HUES48 (cell line): ENCODE measurements at regions not wholly inside any gene's neighbourhood (a gene's known extent, or its start where the extent isn't known, plus 50 kb on each side); places are given as distances from the start of the nearest gene placed in this dataset.
A peak's percentile ranks its signal among the peaks of the same experiment; 100 is the strongest.

Experiments used
- H3K27ac ChIP-seq: one replicate; pipeline ENCODE4 v1.7.0; 2013; ENCODE audit warnings: low read depth, low read length, inconsistent platforms
- H3K27me3 ChIP-seq: 2 replicates; pipeline ENCODE4 v1.6.1; 2013; ENCODE audit warnings: mild to moderate bottlenecking, low read length; ENCODE audit not compliant: control insufficient read depth, insufficient read depth
- H3K36me3 ChIP-seq: 2 replicates; pipeline ENCODE4 v1.6.1; 2013; ENCODE audit warnings: low read length; ENCODE audit not compliant: control insufficient read depth, insufficient read depth
- H3K4me1 ChIP-seq: 2 replicates; pipeline ENCODE4 v1.6.1; 2013; ENCODE audit warnings: mild to moderate bottlenecking, low read length; ENCODE audit not compliant: control insufficient read depth, insufficient read depth
- H3K4me3 ChIP-seq: 2 replicates; pipeline ENCODE4 v1.5.1; 2013; ENCODE audit warnings: mild to moderate bottlenecking, low read depth, low read length
- H3K9ac ChIP-seq: 2 replicates; pipeline ENCODE4 v1.6.1; 2013; ENCODE audit warnings: mild to moderate bottlenecking, low read depth, low read length, moderate library complexity
- H3K9me3 ChIP-seq: 2 replicates; pipeline ENCODE4 v1.6.1; 2013; ENCODE audit warnings: low read length; ENCODE audit not compliant: control insufficient read depth, insufficient read depth

DNA sequence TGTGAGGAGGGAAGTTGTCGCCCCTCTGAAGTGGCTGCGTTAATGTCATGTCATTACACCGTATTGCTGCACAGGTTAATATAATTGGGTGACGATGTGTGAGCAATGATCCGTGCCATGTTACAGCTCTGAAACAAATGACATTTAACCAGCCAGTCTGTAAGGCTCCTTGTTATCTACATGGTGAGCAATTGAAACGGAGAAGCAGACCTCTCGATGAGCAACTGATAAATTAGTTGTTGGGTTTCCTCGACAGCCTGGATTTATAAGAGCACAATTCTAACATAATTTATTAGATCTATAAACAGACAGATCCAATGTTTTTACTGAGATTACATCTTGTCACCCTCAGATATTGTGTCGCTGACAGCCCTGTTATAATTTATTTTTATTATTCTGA, 49.9 kb upstream of the MAFB start:
- Histone ChIP-seq H3K36me3 (no peaks in the 10 kb centered on the region), H3K9me3 (no peaks in the 10 kb centered on the region), H3K27me3 (no peaks in the 10 kb centered on the region; the same call in 1 of the 2 replicates), H3K4me1 (peaks cover 8% of the 10 kb centered on the region), H3K9ac (no peak overlapping the region), H3K27ac (peak overlapping the region; percentile 2), H3K4me3 (no peak overlapping the region)

- Histone ChIP-seq H3K4me1 (peaks cover 8% of the 10 kb centered on the region), H3K27me3 (no peaks in the 10 kb centered on the region), H3K9ac (no peak overlapping the region), H3K27ac (no peak overlapping the region), H3K4me3 (no peak overlapping the region), H3K9me3 (no peaks in the 10 kb centered on the region), H3K36me3 (no peaks in the 10 kb centered on the region)
Measured at GRCh38 chr20:40739841-40740240, 50.8 kb upstream of the MAFB start.

- Histone ChIP-seq H3K9me3 (no peaks in the 10 kb centered on the region), H3K4me3 (no peak overlapping the region), H3K36me3 (no peaks in the 10 kb centered on the region), H3K9ac (no peak overlapping the region), H3K27me3 (no peaks in the 10 kb centered on the region), H3K27ac (no peak overlapping the region), H3K4me1 (peaks cover 8% of the 10 kb centered on the region)
Measured at GRCh38 chr20:40741507-40742106, 52.6 kb upstream of the MAFB start.

- H3K27ac ChIP-seq: no peak overlapping the region
- no peaks in the 10 kb centered on the region for H3K9me3 ChIP-seq
- H3K36me3 ChIP-seq: no peaks in the 10 kb centered on the region
- H3K4me3 ChIP-seq: no peak overlapping the region
- no peaks in the 10 kb centered on the region for H3K27me3 ChIP-seq
- H3K4me1 ChIP-seq: peaks cover 8% of the 10 kb centered on the region
- H3K9ac ChIP-seq: no peak overlapping the region
Measured at GRCh38 chr20:40743141-40743775, 54.2 kb upstream of the MAFB start.

DNA sequence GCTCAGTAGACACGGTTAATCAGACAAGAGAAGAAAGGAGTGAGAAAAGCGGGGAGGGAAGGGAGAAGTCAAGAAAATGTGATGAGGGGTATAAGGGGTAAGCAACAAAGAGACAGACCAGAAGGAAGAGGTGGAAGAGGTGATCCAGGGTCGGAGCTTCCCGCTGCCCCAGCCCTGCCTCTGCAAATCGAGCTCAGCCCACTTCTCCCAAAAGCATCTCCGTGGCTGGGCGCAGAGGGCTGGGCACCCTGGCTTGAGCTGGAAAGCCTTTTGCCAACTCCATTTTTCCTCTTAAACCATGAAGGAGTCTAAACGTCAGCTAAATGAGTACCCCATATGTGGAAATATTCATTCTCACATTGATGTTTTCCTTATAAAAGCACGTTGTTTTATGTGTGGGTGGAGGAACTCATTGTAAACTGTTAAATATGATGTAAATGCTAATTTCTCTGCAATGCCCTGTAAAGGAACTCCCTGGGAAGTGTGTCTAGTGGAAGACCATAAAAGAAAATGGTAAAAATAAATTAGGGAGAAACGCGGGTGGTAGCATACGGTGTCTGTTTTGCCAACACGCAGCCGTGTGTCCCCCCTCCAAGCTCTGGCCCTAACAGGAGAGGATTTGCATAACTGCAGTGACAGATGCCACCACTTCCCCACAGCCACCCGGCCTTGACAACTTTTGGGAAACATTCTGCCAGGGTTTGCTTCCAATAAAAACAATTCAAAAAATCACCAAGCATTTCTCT, 55.2 kb upstream of the MAFB start:
- Histone ChIP-seq H3K27ac (no peak overlapping the region), H3K36me3 (no peaks in the 10 kb centered on the region), H3K4me3 (no peak overlapping the region), H3K9me3 (no peaks in the 10 kb centered on the region), H3K27me3 (no peaks in the 10 kb centered on the region), H3K4me1 (no peaks in the 10 kb centered on the region), H3K9ac (no peak overlapping the region)

GRCh38 chr20:40744818-40745175, 55.8 kb upstream of the MAFB start:
- Histone ChIP-seq H3K4me1 (no peaks in the 10 kb centered on the region), H3K36me3 (no peaks in the 10 kb centered on the region), H3K27ac (no peak overlapping the region), H3K9me3 (no peaks in the 10 kb centered on the region), H3K9ac (no peak overlapping the region), H3K4me3 (no peak overlapping the region), H3K27me3 (no peaks in the 10 kb centered on the region; the same call in 1 of the 2 replicates)

DNA sequence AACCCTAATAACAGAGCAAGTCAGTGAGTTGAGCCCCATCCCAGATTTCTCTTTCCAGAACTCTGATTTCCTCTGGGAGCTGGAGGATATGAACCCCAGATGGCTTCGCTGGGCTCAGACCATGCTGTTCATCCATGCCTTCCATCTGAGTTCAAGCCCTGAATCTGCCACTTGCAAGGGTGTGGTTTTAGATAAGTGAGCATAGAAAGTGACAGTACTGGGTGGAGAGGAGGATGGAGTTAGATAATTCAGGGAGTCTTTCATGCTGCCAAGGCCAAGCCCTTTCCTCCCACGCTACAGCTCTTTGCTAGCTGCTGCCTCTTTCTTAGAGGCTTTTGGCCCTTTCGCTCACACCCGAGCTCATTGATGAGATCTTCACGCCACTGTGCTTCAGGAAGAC, 57.2 kb upstream of the MAFB start:
- H3K9ac ChIP-seq: no peak overlapping the region
- H3K9me3 ChIP-seq: no peaks in the 10 kb centered on the region
- H3K27me3 ChIP-seq: no peaks in the 10 kb centered on the region; the same call in 1 of the 2 replicates
- no peak overlapping the region for H3K4me3 ChIP-seq
- H3K36me3 ChIP-seq: no peaks in the 10 kb centered on the region
- no peaks in the 10 kb centered on the region for H3K4me1 ChIP-seq
- H3K27ac ChIP-seq: no peak overlapping the region

- no peaks in the 10 kb centered on the region for H3K9me3 ChIP-seq
- H3K27me3 ChIP-seq: no peaks in the 10 kb centered on the region; the same call in 1 of the 2 replicates
- H3K4me1 ChIP-seq: no peaks in the 10 kb centered on the region
- H3K27ac ChIP-seq: no peak overlapping the region
- no peak overlapping the region for H3K9ac ChIP-seq
- H3K4me3 ChIP-seq: no peak overlapping the region
- no peaks in the 10 kb centered on the region for H3K36me3 ChIP-seq
Measured at GRCh38 chr20:40748182-40748581, 59.1 kb upstream of the MAFB start.

DNA sequence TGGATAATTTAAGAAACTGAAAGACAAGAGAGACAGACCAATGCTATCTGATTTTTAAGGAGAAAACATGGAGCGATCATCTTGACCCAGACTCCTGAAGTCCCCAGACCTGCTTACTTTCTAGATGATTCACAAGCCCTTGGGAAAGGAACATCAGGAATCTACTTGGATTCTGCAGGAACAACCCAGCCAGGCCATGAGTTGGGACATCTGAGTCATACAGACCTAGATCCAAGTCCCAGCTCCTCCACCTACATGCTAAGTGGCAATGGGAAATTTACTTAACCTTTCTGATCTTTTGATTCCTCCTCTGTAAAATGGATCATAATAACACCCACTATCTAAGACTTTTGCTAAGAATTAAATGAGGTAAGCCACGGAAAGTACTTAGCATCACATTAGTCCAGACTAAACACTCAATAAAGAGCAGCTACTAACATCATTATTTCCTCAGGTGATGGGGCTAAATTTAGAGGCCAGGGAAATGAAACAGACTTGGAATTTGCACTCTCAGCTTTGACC, 61.0 kb upstream of the MAFB start:
- no peak overlapping the region for H3K9ac ChIP-seq
- H3K4me3 ChIP-seq: no peak overlapping the region
- H3K27ac ChIP-seq: no peak overlapping the region
- no peaks in the 10 kb centered on the region for H3K9me3 ChIP-seq
- H3K4me1 ChIP-seq: no peaks in the 10 kb centered on the region
- H3K27me3 ChIP-seq: no peaks in the 10 kb centered on the region; the same call in 1 of the 2 replicates
- no peaks in the 10 kb centered on the region for H3K36me3 ChIP-seq

DNA sequence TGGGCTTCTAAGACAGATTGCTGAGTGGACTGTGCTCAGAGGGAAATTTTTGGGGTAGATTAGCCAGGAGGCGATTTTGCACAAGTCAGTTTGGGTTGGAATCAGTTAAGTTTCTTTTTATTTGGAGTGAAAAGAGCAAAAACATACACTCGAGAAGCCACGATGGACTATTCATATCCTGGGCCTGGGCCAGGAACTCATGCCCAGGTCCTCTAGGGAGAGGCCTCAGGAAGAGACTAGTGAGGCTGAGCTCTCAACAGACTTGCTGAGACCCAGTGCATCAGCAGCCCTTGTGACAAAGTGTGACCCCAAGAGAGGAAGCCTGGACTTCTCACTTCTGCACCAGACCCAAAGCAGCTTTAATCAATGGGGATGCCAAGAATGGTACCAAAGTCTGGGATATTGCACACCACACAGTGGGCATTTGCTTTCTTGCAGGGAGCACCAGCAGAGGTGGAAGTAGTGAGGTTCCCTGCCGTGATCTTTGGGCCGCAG, 61.6 kb upstream of the MAFB start:
- Histone ChIP-seq H3K9me3 (no peaks in the 10 kb centered on the region), H3K4me1 (no peaks in the 10 kb centered on the region), H3K27ac (no peak overlapping the region), H3K27me3 (no peaks in the 10 kb centered on the region; the same call in 1 of the 2 replicates), H3K9ac (no peak overlapping the region), H3K36me3 (no peaks in the 10 kb centered on the region), H3K4me3 (no peak overlapping the region)

DNA sequence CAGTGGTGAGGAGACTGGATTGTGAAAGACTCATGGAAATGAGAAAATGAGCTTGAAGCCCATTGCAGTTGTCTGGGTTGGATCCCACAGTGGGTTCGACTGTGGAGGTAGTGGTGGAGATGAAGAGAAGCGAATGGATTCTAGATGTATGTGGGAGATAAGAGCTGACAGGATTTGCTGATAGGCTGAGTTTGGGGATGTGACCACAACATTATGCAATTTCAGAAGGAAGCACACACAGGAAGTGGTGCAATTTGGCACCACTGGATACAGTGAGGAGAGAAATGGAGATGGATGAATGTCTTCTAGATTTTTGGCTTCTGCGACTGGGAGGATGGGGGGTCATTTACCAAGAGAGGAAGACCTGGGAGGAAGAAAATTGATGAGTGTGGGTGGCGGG, 64.4 kb upstream of the MAFB start:
- Histone ChIP-seq H3K36me3 (no peaks in the 10 kb centered on the region), H3K27me3 (no peaks in the 10 kb centered on the region; the same call in 1 of the 2 replicates), H3K4me3 (no peak overlapping the region), H3K4me1 (peaks cover 2% of the 10 kb centered on the region; the same call in 1 of the 2 replicates), H3K9ac (no peak overlapping the region), H3K9me3 (no peaks in the 10 kb centered on the region), H3K27ac (no peak overlapping the region)
